ENCODE measurements at regions not wholly inside any gene's neighbourhood (a gene's known extent, or its start where the extent isn't known, plus 50 kb on each side); places are given as distances from the start of the nearest gene placed in this dataset.

DNA sequence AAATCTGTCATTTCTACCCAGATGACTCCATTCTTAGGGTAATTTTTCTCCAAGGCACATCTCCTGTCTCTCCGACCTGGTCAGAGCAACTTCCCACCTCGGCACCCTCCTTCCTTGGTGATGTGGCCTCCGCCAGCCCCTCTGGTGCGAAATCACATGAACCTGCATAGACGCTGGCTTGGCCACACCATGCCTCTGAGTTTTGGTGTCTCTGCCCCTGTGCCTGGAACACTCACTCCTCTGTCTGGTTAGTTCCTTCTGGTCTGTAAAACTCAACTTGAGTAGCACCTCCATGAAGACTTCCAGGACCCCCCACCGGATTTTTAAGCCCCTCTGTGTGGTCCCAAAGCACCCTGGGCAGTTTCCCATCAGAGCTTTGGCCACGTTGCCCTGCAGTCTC lies 83.2 kb upstream of the OTOS start:
- TF ChIP-seq CTCF (conservative IDR thresholded peaks at IDR 0.05 in 1 of 2, IDR thresholded peaks at IDR 0.05 in 1 of 2; ENCODE audit: low read depth in 1 of 2, low read length in 2 of 2) (no peak), EZH2 (IDR thresholded peaks at IDR 0.05; ENCODE audit: low read length, missing control alignments) (no peak)

DNA sequence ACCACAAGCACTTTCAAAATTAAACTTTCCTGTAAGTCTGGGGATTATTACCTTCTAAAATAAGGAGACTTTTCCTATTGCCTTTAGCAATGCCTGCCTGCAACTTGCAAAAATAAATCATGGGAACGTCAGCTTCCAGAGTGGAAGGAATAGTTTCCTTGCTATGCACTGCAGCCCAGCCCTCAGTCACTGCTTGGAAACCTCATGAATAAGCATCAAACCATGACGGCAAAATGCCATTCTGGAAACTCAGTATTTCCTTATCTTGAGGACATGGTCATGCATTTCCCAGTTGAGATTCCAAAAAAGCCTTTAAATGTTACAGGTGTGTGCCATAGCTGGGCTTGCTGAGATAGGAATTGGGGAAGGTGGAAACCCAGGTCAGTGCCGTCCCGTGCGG lies 84.2 kb upstream of the OTOS start:
- Histone ChIP-seq H3K79me2 (ENCODE audit: control insufficient read depth, insufficient read depth, low read length) (no peaks in the 10 kb centered on the region), H3K4me1 (ENCODE audit: control insufficient read depth, extremely low read depth, insufficient read depth, low read length) (no peaks in the 10 kb centered on the region), H3K27me3 (ENCODE audit: control insufficient read depth, insufficient read depth, low read length) (no peaks in the 10 kb centered on the region), H3K36me3 (ENCODE audit: control insufficient read depth, insufficient read depth, low read length) (no peaks in the 10 kb centered on the region), H3K4me3 (replicated peaks in 1 of 4; ENCODE audit: control extremely low read depth in 1 of 4, insufficient read depth in 1 of 4, low read depth in 3 of 4, low read length in 4 of 4) (no peak overlapping the region), H2AFZ (ENCODE audit: low read length) (no peak overlapping the region), H3K27ac (ENCODE audit: insufficient read depth, low read length) (no peak overlapping the region), H4K20me1 (ENCODE audit: control insufficient read depth, extremely low read depth, insufficient read depth, low read length) (no peaks in the 10 kb centered on the region), H3K9me3 (ENCODE audit: control insufficient read depth, insufficient read depth, low read depth, low read length) (no peaks in the 10 kb centered on the region), H3K9ac (ENCODE audit: insufficient read depth, low read length) (no peak overlapping the region), H3K4me2 (ENCODE audit: extremely low read depth, insufficient read depth, low read length) (no peak overlapping the region)
- DNase-seq (ENCODE audit: low read depth in 2 of 2) = peak; percentile 31 to 91
- TF ChIP-seq CTCF (conservative IDR thresholded peaks at IDR 0.05 in 1 of 2, IDR thresholded peaks at IDR 0.05 in 1 of 2; ENCODE audit: low read depth in 1 of 2, low read length in 2 of 2) = no peak
- no peak for TF ChIP-seq EZH2 (IDR thresholded peaks at IDR 0.05; ENCODE audit: low read length, missing control alignments)

More for the DNA sequence above, 83.2 kb upstream of the OTOS start:
- no peaks in the 10 kb centered on the region for H3K79me2 ChIP-seq (ENCODE audit: control insufficient read depth, insufficient read depth, low read length)
- no peak overlapping the region for H3K4me3 ChIP-seq (replicated peaks in 1 of 4; ENCODE audit: control extremely low read depth in 1 of 4, insufficient read depth in 1 of 4, low read depth in 3 of 4, low read length in 4 of 4)
- no peak overlapping the region for H3K9ac ChIP-seq (ENCODE audit: insufficient read depth, low read length)
- no peak overlapping the region for H2AFZ ChIP-seq (ENCODE audit: low read length)
- H3K4me2 ChIP-seq (ENCODE audit: extremely low read depth, insufficient read depth, low read length) = no peak overlapping the region
- no peaks in the 10 kb centered on the region for H3K4me1 ChIP-seq (ENCODE audit: control insufficient read depth, extremely low read depth, insufficient read depth, low read length)
- no peaks in the 10 kb centered on the region for H3K9me3 ChIP-seq (ENCODE audit: control insufficient read depth, insufficient read depth, low read depth, low read length)
- no peaks in the 10 kb centered on the region for H4K20me1 ChIP-seq (ENCODE audit: control insufficient read depth, extremely low read depth, insufficient read depth, low read length)
- no peaks in the 10 kb centered on the region for H3K27me3 ChIP-seq (ENCODE audit: control insufficient read depth, insufficient read depth, low read length)
- no peaks in the 10 kb centered on the region for H3K36me3 ChIP-seq (ENCODE audit: control insufficient read depth, insufficient read depth, low read length)
- no peak overlapping the region for H3K27ac ChIP-seq (ENCODE audit: insufficient read depth, low read length)
- DNase-seq (ENCODE audit: low read depth in 2 of 2) = no peak

DNA sequence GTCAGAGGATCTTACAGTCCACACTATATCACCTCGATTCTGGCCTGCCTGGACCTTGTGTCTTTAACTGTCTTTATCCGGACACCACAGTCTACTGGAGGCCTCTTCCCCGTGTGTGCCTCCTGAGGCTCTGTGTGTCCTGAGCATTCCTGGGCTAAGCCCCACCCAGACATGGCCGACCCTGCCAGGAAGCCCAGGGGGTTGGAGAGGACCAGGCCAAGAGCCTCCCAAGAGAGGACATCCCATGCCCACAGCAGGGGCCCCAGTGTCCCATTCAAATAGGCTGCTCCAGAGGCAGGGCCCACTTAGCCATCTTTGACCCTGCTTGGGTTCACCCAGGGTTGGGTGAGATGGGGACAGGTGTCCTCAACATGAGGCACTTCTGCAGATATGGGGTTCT lies 84.7 kb upstream of the OTOS start:
- H3K4me3 ChIP-seq (replicated peaks in 1 of 4; ENCODE audit: control extremely low read depth in 1 of 4, insufficient read depth in 1 of 4, low read depth in 3 of 4, low read length in 4 of 4) = no peak overlapping the region
- DNase-seq (ENCODE audit: low read depth in 2 of 2) = no peak
- no peaks in the 10 kb centered on the region for H4K20me1 ChIP-seq (ENCODE audit: control insufficient read depth, extremely low read depth, insufficient read depth, low read length)
- H3K4me1 ChIP-seq (ENCODE audit: control insufficient read depth, extremely low read depth, insufficient read depth, low read length) = no peaks in the 10 kb centered on the region
- H3K79me2 ChIP-seq (ENCODE audit: control insufficient read depth, insufficient read depth, low read length) = no peaks in the 10 kb centered on the region
- no peak overlapping the region for H2AFZ ChIP-seq (ENCODE audit: low read length)
- no peak overlapping the region for H3K9ac ChIP-seq (ENCODE audit: insufficient read depth, low read length)
- TF ChIP-seq CTCF (conservative IDR thresholded peaks at IDR 0.05 in 1 of 2, IDR thresholded peaks at IDR 0.05 in 1 of 2; ENCODE audit: low read depth in 1 of 2, low read length in 2 of 2) (no peak), EZH2 (IDR thresholded peaks at IDR 0.05; ENCODE audit: low read length, missing control alignments) (no peak)
- H3K27me3 ChIP-seq (ENCODE audit: control insufficient read depth, insufficient read depth, low read length) = no peaks in the 10 kb centered on the region
- no peak overlapping the region for H3K4me2 ChIP-seq (ENCODE audit: extremely low read depth, insufficient read depth, low read length)
- H3K9me3 ChIP-seq (ENCODE audit: control insufficient read depth, insufficient read depth, low read depth, low read length) = no peaks in the 10 kb centered on the region
- H3K27ac ChIP-seq (ENCODE audit: insufficient read depth, low read length) = no peak overlapping the region
- H3K36me3 ChIP-seq (ENCODE audit: control insufficient read depth, insufficient read depth, low read length) = no peaks in the 10 kb centered on the region
